ENCODE measurements at regions not wholly inside any gene's neighbourhood (a gene's known extent, or its start where the extent isn't known, plus 50 kb on each side); places are given as distances from the start of the nearest gene placed in this dataset.

DNA sequence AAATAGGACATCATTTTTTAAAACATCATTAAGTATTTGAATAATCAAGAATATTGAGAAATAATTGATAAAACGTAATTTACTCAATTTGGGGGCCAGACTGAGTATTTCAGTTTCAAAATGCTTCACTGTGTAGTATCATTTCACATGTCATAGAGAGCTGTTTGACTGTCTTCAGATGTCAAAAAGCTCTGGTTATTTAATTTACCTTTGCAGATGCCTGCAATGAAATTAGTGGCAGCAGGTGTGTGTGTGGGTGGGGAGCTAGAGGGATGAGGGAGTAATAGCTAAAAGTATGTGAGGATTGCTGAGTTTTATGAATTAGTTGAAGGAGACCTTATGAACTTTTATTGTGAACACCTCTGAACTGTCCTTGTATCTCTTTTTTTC, 567.2 kb upstream of the MEF2C start:
- no peaks in the 10 kb centered on the region for H3K9me2 ChIP-seq (replicated peaks; ENCODE audit: low read length)
- DNase-seq (no peak), ATAC-seq (no peak)
- no peaks in the 10 kb centered on the region for H3K27me3 ChIP-seq (ENCODE audit: low read length)
- intact Hi-C loops (cut with micrococcal nuclease) = no loop called here
- H3K27ac ChIP-seq (ENCODE audit: low read length) = no peak overlapping the region
- no peak overlapping the region for H3K4me3 ChIP-seq (ENCODE audit: low read length)
- H2AFZ ChIP-seq (ENCODE audit: low read length) = no peak overlapping the region
- ChIA-PET CTCF (no interaction called here), POLR2A (ENCODE audit: unreplicated experiment) (no interaction called here)
- no peaks in the 10 kb centered on the region for H4K20me1 ChIP-seq (ENCODE audit: low read length)
- no peaks in the 10 kb centered on the region for H3K4me1 ChIP-seq (ENCODE audit: insufficient read depth, low read length)
- no peaks in the 10 kb centered on the region for H3F3A ChIP-seq (ENCODE audit: low read length, unreplicated experiment)
- H3K79me2 ChIP-seq (ENCODE audit: low read length) = no peaks in the 10 kb centered on the region
- no peaks in the 10 kb centered on the region for H3K9me3 ChIP-seq (ENCODE audit: low read length)
- H3K4me2 ChIP-seq (ENCODE audit: low read length) = no peak overlapping the region
- no peak overlapping the region for H3K9ac ChIP-seq (ENCODE audit: low read length)
- BruUV-seq (replicated peaks) = no TSS peak
- H3K36me3 ChIP-seq (ENCODE audit: low read depth, low read length) = no peaks in the 10 kb centered on the region
- TF ChIP-seq EZH2phosphoT487 (IDR thresholded peaks at IDR 0.05; ENCODE audit: borderline replicate concordance, low read length) = no peak
- TF ChIP-seq, protein P1, sequence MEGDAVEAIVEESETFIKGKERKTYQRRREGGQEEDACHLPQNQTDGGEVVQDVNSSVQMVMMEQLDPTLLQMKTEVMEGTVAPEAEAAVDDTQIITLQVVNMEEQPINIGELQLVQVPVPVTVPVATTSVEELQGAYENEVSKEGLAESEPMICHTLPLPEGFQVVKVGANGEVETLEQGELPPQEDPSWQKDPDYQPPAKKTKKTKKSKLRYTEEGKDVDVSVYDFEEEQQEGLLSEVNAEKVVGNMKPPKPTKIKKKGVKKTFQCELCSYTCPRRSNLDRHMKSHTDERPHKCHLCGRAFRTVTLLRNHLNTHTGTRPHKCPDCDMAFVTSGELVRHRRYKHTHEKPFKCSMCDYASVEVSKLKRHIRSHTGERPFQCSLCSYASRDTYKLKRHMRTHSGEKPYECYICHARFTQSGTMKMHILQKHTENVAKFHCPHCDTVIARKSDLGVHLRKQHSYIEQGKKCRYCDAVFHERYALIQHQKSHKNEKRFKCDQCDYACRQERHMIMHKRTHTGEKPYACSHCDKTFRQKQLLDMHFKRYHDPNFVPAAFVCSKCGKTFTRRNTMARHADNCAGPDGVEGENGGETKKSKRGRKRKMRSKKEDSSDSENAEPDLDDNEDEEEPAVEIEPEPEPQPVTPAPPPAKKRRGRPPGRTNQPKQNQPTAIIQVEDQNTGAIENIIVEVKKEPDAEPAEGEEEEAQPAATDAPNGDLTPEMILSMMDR (conservative IDR thresholded peaks at IDR 0.05; ENCODE audit: low read depth, low read length) = no peak
- TF ChIP-seq EZH2 (IDR thresholded peaks at IDR 0.05; ENCODE audit: low read length, unreplicated experiment) = no peak

GRCh38 chr5:89449392-89450148, 566.6 kb upstream of the MEF2C start:
- H3K27ac ChIP-seq (ENCODE audit: low read length) = no peak overlapping the region
- ChIA-PET POLR2A (ENCODE audit: unreplicated experiment) (no interaction called here), CTCF (no interaction called here)
- intact Hi-C loops (cut with micrococcal nuclease) = no loop called here
- no peak overlapping the region for H3K9ac ChIP-seq (ENCODE audit: low read length)
- H3F3A ChIP-seq (ENCODE audit: low read length, unreplicated experiment) = no peaks in the 10 kb centered on the region
- TF ChIP-seq, protein P1 (conservative IDR thresholded peaks at IDR 0.05; ENCODE audit: low read depth, low read length) = no peak
- TF ChIP-seq EZH2phosphoT487 (IDR thresholded peaks at IDR 0.05; ENCODE audit: borderline replicate concordance, low read length) (no peak), EZH2 (IDR thresholded peaks at IDR 0.05; ENCODE audit: low read length, unreplicated experiment) (no peak)
- no peaks in the 10 kb centered on the region for H3K4me1 ChIP-seq (ENCODE audit: insufficient read depth, low read length)
- H3K79me2 ChIP-seq (ENCODE audit: low read length) = no peaks in the 10 kb centered on the region
- no peak overlapping the region for H3K4me2 ChIP-seq (ENCODE audit: low read length)
- no peaks in the 10 kb centered on the region for H3K9me2 ChIP-seq (replicated peaks; ENCODE audit: low read length)
- no peaks in the 10 kb centered on the region for H3K9me3 ChIP-seq (ENCODE audit: low read length)
- no peak overlapping the region for H2AFZ ChIP-seq (ENCODE audit: low read length)
- no TSS peak for BruUV-seq (replicated peaks)
- H3K36me3 ChIP-seq (ENCODE audit: low read depth, low read length) = no peaks in the 10 kb centered on the region
- no peaks in the 10 kb centered on the region for H3K27me3 ChIP-seq (ENCODE audit: low read length)
- no peak for DNase-seq
- H4K20me1 ChIP-seq (ENCODE audit: low read length) = no peaks in the 10 kb centered on the region
- no peak overlapping the region for H3K4me3 ChIP-seq (ENCODE audit: low read length)
- ATAC-seq = no peak

DNA sequence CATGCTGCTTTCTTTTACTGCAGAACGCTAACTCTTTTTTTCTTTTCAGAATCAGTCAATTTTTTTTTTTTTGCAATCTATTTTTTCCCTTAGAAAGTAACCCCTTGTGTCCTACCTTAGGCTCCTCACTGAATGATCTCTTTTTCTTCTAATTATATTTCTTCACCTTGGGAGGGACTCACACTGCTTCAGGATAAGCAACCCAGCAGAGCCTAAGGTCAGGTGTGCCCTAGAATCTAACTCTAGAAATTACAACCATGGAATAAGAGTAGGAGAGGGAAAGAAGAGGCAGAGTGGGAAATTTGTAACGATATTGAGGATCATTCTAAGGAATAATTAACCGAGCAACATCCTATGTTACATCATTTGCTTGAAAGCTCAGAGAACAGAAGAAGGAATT, 564.0 kb upstream of the MEF2C start:
- DNase-seq (no peak), ATAC-seq (no peak)
- no peaks in the 10 kb centered on the region for H3K9me2 ChIP-seq (replicated peaks; ENCODE audit: low read length)
- H4K20me1 ChIP-seq (ENCODE audit: low read length) = no peaks in the 10 kb centered on the region
- H2AFZ ChIP-seq (ENCODE audit: low read length) = no peak overlapping the region
- no peak overlapping the region for H3K27ac ChIP-seq (ENCODE audit: low read length)
- no peak overlapping the region for H3K4me2 ChIP-seq (ENCODE audit: low read length)
- intact Hi-C loops (cut with micrococcal nuclease) = no loop called here
- H3K4me1 ChIP-seq (ENCODE audit: insufficient read depth, low read length) = no peaks in the 10 kb centered on the region
- H3K36me3 ChIP-seq (ENCODE audit: low read depth, low read length) = no peaks in the 10 kb centered on the region
- H3F3A ChIP-seq (ENCODE audit: low read length, unreplicated experiment) = no peaks in the 10 kb centered on the region
- H3K9ac ChIP-seq (ENCODE audit: low read length) = no peak overlapping the region
- ChIA-PET CTCF (no interaction called here), POLR2A (ENCODE audit: unreplicated experiment) (no interaction called here)
- H3K79me2 ChIP-seq (ENCODE audit: low read length) = no peaks in the 10 kb centered on the region
- no peaks in the 10 kb centered on the region for H3K9me3 ChIP-seq (ENCODE audit: low read length)
- H3K27me3 ChIP-seq (ENCODE audit: low read length) = no peaks in the 10 kb centered on the region
- no TSS peak for BruUV-seq (replicated peaks)
- H3K4me3 ChIP-seq (ENCODE audit: low read length) = no peak overlapping the region
- no peak for TF ChIP-seq EZH2phosphoT487 (IDR thresholded peaks at IDR 0.05; ENCODE audit: borderline replicate concordance, low read length)
- no peak for TF ChIP-seq EZH2 (IDR thresholded peaks at IDR 0.05; ENCODE audit: low read length, unreplicated experiment)
- TF ChIP-seq, protein P1 (conservative IDR thresholded peaks at IDR 0.05; ENCODE audit: low read depth, low read length) = no peak

Data from PC-3 (cell line).